Progenitor cell of endocrine pancreas (in vitro differentiated cells): ENCODE measurements at regions not wholly inside any gene's neighbourhood (a gene's known extent, or its start where the extent isn't known, plus 50 kb on each side); places are given as distances from the start of the nearest gene placed in this dataset.
"Not testable (repeated sequence)": the region's sequence is repeated elsewhere in the genome, so short reads cannot be mapped to it uniquely, and the experiment has no call there.

Experiments used
- DNase-seq: peaks from one replicate; pipeline ENCODE4 v3.0.0; 2021; ENCODE audit warnings: low spot score; ENCODE audit not compliant: unreplicated experiment
- H3K27ac Mint-ChIP-seq: 2 replicates; pipeline ENCODE4 v1.8.0; 2021; ENCODE audit warnings: mild to moderate bottlenecking, moderate library complexity, mixed read lengths
- H3K27me3 Mint-ChIP-seq: 2 replicates; pipeline ENCODE4 v1.8.0; 2021; ENCODE audit warnings: mixed read lengths
- H3K36me3 Mint-ChIP-seq: 2 replicates; pipeline ENCODE4 v1.8.0; 2022; ENCODE audit warnings: mixed read lengths; ENCODE audit not compliant: insufficient read depth
- H3K4me1 Mint-ChIP-seq: 2 replicates; pipeline ENCODE4 v1.8.0; 2021; ENCODE audit warnings: low read depth, mixed read lengths
- H3K4me3 Mint-ChIP-seq: 2 replicates; pipeline ENCODE4 v1.8.0; 2021; ENCODE audit warnings: low read depth, mild to moderate bottlenecking, moderate library complexity, mixed read lengths
- H3K9me3 Mint-ChIP-seq: 2 replicates; pipeline ENCODE4 v1.8.0; 2021; ENCODE audit warnings: low read depth, mixed read lengths
- CTCF ChIP-seq: fragments of 200-600 bp; sonication (generic); IDR thresholded peaks from one replicate; pipeline ENCODE4 v1.5.0; 2021; ENCODE audit warnings: antibody characterized with exemption, mild to moderate bottlenecking; ENCODE audit not compliant: unreplicated experiment

- no peak for TF ChIP-seq CTCF
- Mint-ChIP-seq H3K27ac (no peak overlapping the region), H3K4me3 (no peak overlapping the region), H3K9me3 (peaks cover 6% of the 10 kb centered on the region), H3K36me3 (peaks cover 1% of the 10 kb centered on the region), H3K4me1 (no peaks in the 10 kb centered on the region), H3K27me3 (no peaks in the 10 kb centered on the region)
- no peak for DNase-seq
These were observed 976.8 kb downstream of the TRAM1L1 start for GRCh38 chr4:116108606-116109005.

- no peak for TF ChIP-seq CTCF
- H3K36me3 Mint-ChIP-seq, result no peaks in the 10 kb centered on the region
- H3K4me3 Mint-ChIP-seq, result no peak overlapping the region
These were observed 984.1 kb downstream of the TRAM1L1 start for GRCh38 chr4:116101321-116101720.

GRCh38 chr4:116099596-116099995 is 985.8 kb downstream of the TRAM1L1 start:
- peaks cover 11% of the 10 kb centered on the region for H3K9me3 Mint-ChIP-seq
- H3K4me3 Mint-ChIP-seq, result no peak overlapping the region
- no peak overlapping the region for H3K27ac Mint-ChIP-seq
- no peak for DNase-seq
- no peaks in the 10 kb centered on the region for H3K27me3 Mint-ChIP-seq
- TF ChIP-seq CTCF, result no peak
- no peaks in the 10 kb centered on the region for H3K36me3 Mint-ChIP-seq
- no peaks in the 10 kb centered on the region for H3K4me1 Mint-ChIP-seq

More at GRCh38 chr4:116101321-116101720, 984.1 kb downstream of the TRAM1L1 start:
- no peak overlapping the region for H3K27ac Mint-ChIP-seq
- H3K27me3 Mint-ChIP-seq, result no peaks in the 10 kb centered on the region
- H3K4me1 Mint-ChIP-seq, result no peaks in the 10 kb centered on the region
- H3K9me3 Mint-ChIP-seq, result peaks cover 11% of the 10 kb centered on the region
- DNase-seq, result no peak

GRCh38 chr4:116097353-116097752 is 983.9 kb upstream of the NDST4 start:
- peaks cover 11% of the 10 kb centered on the region for H3K9me3 Mint-ChIP-seq
- H3K27ac Mint-ChIP-seq, result not testable (repeated sequence)

GRCh38 chr4:116092961-116093360 is 979.5 kb upstream of the NDST4 start:
- H3K4me3 Mint-ChIP-seq, result no peak overlapping the region
- DNase-seq, result no peak
- H3K4me1 Mint-ChIP-seq, result no peaks in the 10 kb centered on the region
- no peaks in the 10 kb centered on the region for H3K27me3 Mint-ChIP-seq
- no peaks in the 10 kb centered on the region for H3K36me3 Mint-ChIP-seq
- no peak overlapping the region for H3K27ac Mint-ChIP-seq
- H3K9me3 Mint-ChIP-seq, result peaks cover 7% of the 10 kb centered on the region
- no peak for TF ChIP-seq CTCF

More at GRCh38 chr4:116097353-116097752, 983.9 kb upstream of the NDST4 start:
- not testable (repeated sequence) for H3K4me3 Mint-ChIP-seq, H3K36me3 Mint-ChIP-seq, DNase-seq, H3K4me1 Mint-ChIP-seq, H3K27me3 Mint-ChIP-seq

GRCh38 chr4:116088771-116089170 is 975.4 kb upstream of the NDST4 start:
- no peaks in the 10 kb centered on the region for H3K27me3 Mint-ChIP-seq
- TF ChIP-seq CTCF, result no peak
- no peaks in the 10 kb centered on the region for H3K9me3 Mint-ChIP-seq
- H3K27ac Mint-ChIP-seq, result no peak overlapping the region
- no peaks in the 10 kb centered on the region for H3K36me3 Mint-ChIP-seq
- H3K4me1 Mint-ChIP-seq, result no peaks in the 10 kb centered on the region
- no peak for DNase-seq
- no peak overlapping the region for H3K4me3 Mint-ChIP-seq
